GM19043 (cell line): ENCODE measurements at regions not wholly inside any gene's neighbourhood (a gene's known extent, or its start where the extent isn't known, plus 50 kb on each side); places are given as distances from the start of the nearest gene placed in this dataset.

ENCODE experiments used
- ATAC-seq: cut with Tn5 transposase; IDR thresholded peaks from one replicate; pipeline ENCODE4 v1.9.1; 2021; ENCODE audit warnings: low read depth; ENCODE audit not compliant: unreplicated experiment

DNA sequence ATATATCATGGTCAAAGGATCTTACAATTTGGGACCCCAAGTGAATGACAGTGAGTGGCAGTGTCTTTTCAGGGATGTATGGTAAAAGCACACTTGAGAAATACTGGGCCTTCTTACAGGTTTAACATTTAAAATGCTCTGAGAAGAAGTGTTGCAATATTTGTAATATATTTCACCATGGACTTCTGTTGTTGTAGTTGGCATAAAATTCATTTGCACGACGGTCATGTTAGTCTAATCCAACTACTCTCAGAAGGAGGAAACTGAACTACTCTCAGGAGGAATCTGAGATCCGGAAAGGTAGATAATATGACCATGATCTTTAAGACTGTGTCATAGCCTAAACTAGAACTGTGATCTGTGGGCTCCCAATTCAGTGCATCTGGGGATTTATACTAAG, 700.1 kb downstream of the HDGFL1 start:
- ATAC-seq: no peak

- ATAC-seq: no peak
These were observed 703.2 kb downstream of the HDGFL1 start for GRCh38 chr6:23272536-23272935.

DNA sequence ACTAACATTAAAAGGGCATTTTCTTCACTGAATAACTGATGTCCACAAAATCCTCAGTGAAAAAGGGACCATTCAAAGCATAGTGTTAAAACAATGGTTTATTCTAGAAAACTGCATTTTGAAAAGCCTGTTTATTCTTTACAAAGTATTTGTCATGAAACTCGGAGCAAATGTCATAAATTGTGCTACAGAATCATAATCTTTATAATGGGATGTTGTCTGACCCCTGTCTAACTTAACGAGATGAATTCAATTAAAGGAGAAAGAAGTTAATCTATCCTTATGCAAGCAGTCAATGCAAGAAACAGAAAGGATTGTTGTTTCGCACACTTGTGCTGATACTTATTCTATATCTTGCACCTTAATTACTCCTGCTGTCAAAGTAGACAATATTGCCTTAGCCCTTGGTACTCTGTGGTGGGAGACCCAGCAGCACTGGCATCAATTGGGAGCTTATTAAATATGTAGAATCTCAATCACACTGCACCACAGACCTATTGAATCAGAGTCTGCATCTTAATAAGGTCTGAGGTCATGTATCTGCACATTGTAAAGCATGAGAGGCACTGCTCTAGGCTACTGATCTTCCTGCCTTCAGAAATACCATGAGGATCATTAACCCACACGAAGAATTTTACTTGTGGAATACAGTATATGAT, 708.3 kb downstream of the HDGFL1 start:
- no peak for ATAC-seq

- no peak for ATAC-seq
These were observed 708.8 kb downstream of the HDGFL1 start for GRCh38 chr6:23278180-23278532.

GRCh38 chr6:23280437-23280836, 711.1 kb downstream of the HDGFL1 start:
- ATAC-seq: no peak

DNA sequence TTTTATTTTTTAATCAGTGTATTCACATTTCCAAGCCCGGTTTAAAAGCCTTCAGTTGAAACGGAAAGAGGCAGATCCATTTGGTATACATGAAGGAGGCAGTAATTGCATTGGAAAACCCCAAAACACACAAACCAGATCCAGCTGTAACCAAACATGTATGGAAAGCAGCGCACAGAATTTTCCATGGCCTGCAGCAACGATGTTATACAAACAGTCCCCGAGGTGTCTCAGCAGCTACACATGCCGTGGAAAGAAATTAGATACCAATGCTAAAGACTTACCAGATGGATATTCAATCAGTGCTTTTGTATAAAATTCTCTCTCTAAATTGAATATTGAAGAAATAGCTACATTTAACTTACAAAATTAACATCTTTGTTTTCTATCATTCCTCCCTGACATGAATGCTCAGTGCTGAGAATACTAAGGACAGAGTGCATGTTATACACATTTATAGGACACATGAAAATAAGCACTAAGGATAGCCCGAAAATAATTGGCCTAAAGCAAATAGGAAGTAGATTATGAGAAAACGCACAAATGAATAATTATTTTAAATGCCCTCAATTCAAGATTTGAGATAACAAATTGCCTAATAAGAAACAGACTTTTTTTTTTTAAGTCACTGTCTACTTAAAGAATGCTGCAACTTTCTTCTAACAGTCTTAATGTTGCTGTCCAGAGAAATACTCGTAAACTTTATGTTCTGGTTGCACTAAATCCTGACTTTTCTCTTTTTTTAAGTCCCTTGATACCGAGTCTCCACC, 713.1 kb downstream of the HDGFL1 start:
- ATAC-seq: no peak

DNA sequence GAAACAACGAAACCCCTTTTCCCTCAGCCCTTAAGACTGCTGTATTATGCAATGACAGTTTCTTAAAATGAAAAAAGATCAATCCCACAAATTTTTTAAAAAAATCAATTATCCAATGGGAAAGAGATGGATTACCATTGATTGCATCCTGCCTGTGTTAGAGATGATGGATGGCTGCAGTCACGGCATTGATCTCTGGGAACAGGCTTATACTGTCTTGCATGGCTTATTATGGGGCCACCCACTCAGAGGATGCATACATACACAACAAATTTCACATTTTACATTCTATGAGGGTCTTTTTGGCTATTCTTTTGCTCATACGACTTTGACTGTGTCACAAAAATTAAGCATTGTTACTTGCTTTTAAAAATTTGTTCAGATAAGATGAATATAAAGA, 724.3 kb downstream of the HDGFL1 start:
- no peak for ATAC-seq

DNA sequence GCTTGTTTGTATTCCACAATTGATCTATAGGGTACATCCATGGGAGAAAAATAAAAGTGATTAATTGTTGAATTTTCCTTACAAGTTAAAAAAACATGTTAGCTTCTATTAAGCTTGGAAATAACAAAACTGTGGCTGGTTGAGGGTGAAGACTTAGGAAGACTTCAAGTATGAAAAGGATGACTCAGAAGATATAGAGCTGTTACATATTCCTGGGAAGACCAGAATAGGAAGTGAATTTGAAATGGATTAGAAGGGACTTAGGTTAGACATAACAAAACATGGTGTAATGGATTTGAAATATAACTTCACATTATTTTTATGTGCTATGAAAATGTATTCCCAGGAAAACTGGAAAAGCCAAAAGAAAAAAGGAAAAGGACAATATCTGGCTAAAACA, 732.2 kb downstream of the HDGFL1 start:
- no peak for ATAC-seq

- no peak for ATAC-seq
These were observed 733.1 kb downstream of the HDGFL1 start for GRCh38 chr6:23302514-23302913.

GRCh38 chr6:23305325-23305943, 736.1 kb downstream of the HDGFL1 start:
- no peak for ATAC-seq

DNA sequence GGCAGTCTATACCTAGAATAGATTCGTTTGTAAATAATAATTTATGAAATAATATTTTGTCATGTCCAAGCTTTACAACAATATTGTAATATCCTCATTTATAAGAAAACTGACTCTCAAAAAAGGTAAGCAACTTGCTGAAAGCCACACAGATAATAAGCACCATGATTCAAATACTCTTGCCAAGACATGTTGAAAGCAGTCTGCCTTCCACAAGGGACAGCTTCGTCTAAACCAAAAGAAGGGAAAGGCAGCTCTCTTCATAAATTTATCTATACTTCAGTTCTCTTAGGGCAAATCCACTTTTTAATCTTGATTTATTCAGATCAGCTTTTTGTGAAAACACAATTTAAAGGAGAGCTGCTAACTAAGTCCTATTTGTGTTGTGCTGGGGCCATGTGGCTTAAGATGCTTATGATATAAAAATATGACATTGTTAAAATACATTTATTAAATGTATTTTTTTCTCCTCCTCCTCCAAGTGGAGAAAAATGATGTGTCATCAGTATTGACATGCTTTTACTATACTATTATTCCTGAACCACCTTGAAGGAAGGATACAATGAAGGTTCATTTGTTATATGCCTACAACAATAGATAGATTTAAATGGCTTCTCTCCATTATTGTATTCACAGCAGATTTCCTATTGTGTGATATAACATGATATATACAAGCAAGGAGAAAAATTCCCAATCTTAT, 737.0 kb downstream of the HDGFL1 start:
- ATAC-seq: no peak

DNA sequence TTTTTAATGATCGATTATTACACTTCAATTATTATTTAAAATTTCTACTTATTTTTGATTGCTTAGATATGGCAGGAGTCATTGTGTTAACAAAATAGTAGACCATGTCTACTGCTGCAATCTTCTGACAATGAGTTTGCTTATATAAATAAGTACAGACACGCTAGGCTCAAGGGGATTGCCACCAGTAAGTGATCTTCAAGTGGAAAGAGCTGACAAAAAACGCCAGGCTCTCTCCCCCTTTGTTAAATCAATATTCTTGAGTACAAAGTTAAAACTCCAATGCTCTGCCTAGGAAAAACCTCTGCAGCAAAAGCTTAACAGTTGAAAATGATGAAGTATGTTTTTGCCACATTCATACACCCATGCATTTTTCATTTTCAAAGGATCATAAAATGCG, 738.1 kb downstream of the HDGFL1 start:
- ATAC-seq: no peak

DNA sequence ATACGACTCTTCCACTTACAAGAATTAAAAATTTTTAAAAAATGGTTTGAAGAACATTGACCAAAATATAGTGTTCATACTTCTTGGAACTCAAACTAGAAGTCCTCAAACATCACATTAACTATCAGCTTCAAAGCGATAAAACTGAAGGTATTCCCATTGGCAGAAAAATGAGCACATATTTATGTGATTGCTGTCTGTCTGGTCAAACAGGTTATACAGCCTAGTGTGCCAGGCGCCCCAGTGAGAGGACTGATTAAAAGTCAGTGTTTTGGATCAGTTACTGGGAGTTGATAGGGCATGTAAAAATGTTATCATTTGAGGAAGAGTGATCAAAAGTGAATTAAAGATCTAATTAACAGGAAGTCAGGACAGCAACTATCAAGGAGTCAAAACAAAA, 738.8 kb downstream of the HDGFL1 start:
- no peak for ATAC-seq

DNA sequence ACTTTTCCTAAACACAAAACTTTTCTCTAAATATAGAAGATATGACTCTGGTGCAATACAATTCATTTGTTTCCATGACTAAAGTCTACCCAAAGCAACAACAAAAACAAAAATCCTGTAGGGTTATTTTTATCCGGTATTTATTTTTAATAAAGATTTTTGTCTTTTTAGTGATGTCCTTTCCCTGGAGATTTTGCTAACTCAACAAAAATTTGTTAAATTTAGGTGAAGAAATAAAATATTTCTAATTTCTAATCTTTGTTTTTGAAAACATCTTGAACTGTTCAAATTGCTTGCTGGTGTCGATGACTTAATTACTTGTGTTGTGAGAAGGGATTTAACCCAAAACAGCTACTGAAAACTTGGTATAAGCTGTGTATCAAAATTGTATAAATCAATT, 741.8 kb downstream of the HDGFL1 start:
- ATAC-seq: no peak

- no peak for ATAC-seq
These were observed 746.8 kb downstream of the HDGFL1 start for GRCh38 chr6:23316131-23316530.

DNA sequence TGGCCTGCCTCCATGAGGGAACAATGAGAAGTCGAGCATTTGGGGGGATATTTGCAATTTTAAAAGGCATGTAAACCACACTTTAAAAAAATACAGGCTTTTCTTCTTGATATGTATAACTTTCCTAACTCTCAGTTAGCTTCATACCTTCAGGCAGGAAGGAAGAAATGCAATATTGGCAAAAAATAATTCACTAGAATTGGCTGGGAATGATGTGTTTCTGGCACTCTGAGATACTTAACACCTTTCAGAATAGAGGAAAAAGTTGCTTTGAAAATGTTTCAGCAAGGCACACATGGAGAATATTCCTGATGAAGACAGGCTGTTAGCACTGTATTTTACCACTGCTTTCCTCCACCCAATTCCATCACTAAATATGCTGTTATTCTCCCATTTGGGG, 747.6 kb downstream of the HDGFL1 start:
- no peak for ATAC-seq

GRCh38 chr6:23319582-23319981, 750.2 kb downstream of the HDGFL1 start:
- no peak for ATAC-seq

DNA sequence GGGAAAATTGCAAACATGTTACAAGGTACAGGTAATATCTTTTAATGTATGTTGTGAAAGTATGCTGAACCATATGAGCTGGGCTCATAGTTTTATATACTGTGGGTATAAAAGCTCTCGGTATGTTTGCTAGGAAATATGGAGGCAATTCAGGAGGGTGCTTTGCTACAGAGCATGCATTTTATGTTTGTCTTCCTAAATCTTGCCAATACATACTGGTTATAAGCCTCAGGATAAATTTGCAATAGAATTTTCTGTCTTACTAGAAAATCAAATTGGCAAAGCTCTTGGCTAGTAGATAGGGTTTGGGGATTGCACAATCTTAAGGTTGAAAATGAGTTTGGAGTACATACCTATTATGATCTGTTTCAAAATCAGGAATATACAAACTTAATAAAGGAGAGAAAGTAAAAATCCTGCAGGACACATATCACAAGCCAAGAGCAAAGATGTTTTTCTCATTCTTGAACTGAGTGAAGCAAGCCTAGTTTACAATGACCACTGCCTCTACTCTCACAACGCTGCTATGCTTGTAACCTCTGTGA, 751.2 kb downstream of the HDGFL1 start:
- ATAC-seq: no peak

DNA sequence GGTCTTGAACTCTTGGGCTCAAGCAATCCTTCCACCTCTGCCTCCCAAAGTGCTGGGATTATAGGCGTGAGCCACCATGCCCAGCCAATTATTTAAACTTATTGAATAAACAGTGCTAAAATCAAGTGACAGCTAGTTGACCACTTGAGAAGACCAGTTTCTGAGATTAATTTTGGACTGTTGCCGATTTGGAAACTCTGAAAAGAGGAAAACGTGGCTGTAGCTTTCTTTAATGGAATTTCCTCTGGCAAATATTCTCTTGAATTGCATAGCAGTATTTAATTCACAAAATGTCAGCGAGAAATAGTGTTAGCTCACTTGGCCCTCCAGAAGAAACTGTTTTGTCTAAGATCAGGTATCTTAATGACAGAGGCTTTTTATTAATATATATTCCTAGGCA, 754.5 kb downstream of the HDGFL1 start:
- no peak for ATAC-seq

GRCh38 chr6:23325065-23325464, 755.7 kb downstream of the HDGFL1 start:
- no peak for ATAC-seq

- no peak for ATAC-seq
These were observed 758.3 kb downstream of the HDGFL1 start for GRCh38 chr6:23327621-23328020.
